GM23338 (cell line): ENCODE measurements at regions not wholly inside any gene's neighbourhood (a gene's known extent, or its start where the extent isn't known, plus 50 kb on each side); places are given as distances from the start of the nearest gene placed in this dataset.

Source experiments
- ATAC-seq: fragments of 200-7000 bp; cut with Tn5 transposase; 3 replicates; pipeline ENCODE4 v1.9.1; 2020
- DNase-seq: peaks from one replicate; pipeline ENCODE4 v3.0.0-alpha.2; 2015; ENCODE audit warnings: low spot score
- H2AFZ ChIP-seq: fragments of 200-600 bp; sonication (generic); 2 replicates; pipeline ENCODE4 v1.8.0; 2016; ENCODE audit warnings: antibody characterized with exemption, mild to moderate bottlenecking, moderate library complexity
- H3F3A ChIP-seq: fragments of 200-600 bp; sonication (generic); replicated peaks from 2 replicates; pipeline ENCODE4 v1.8.0; 2017; ENCODE audit warnings: antibody characterized with exemption, mixed run types, low read depth
- H3K27ac ChIP-seq: fragments of 200-600 bp; sonication (generic); 2 replicates; pipeline ENCODE4 v1.6.1; 2016; ENCODE audit warnings: low read depth
- H3K27me3 ChIP-seq: fragments of 200-600 bp; sonication (generic); 2 replicates; pipeline ENCODE4 v1.8.0; 2016; ENCODE audit warnings: mild to moderate bottlenecking, mixed run types, moderate library complexity; ENCODE audit not compliant: insufficient read depth
- H3K36me3 ChIP-seq: fragments of 200-600 bp; sonication (generic); 2 replicates; pipeline ENCODE4 v1.8.0; 2016; ENCODE audit warnings: mild to moderate bottlenecking; ENCODE audit not compliant: insufficient read depth
- H3K4me1 ChIP-seq: fragments of 200-600 bp; sonication (generic); 2 replicates; pipeline ENCODE4 v1.8.0; 2016; ENCODE audit warnings: mild to moderate bottlenecking, moderate library complexity; ENCODE audit not compliant: insufficient read depth
- H3K4me2 ChIP-seq: fragments of 200-600 bp; sonication (generic); 2 replicates; pipeline ENCODE4 v1.7.1; 2017; ENCODE audit warnings: mixed run types
- H3K4me3 ChIP-seq: fragments of 200-600 bp; sonication (generic); 2 replicates; pipeline ENCODE4 v1.6.1; 2016; ENCODE audit warnings: mixed run types
- H3K79me2 ChIP-seq: fragments of 200-600 bp; sonication (generic); replicated peaks from 2 replicates; pipeline ENCODE4 v1.8.0; 2017; ENCODE audit warnings: mild to moderate bottlenecking; ENCODE audit not compliant: insufficient read depth
- H3K9me2 ChIP-seq: fragments of 200-600 bp; sonication (generic); 2 replicates; pipeline ENCODE4 v1.8.0; 2017; ENCODE audit not compliant: insufficient read depth
- H4K20me1 ChIP-seq: fragments of 200-600 bp; sonication (generic); replicated peaks from 2 replicates; pipeline ENCODE4 v1.8.0; 2017; ENCODE audit warnings: mild to moderate bottlenecking; ENCODE audit not compliant: insufficient read depth
- H3K27ac Mint-ChIP-seq: 2 replicates; pipeline ENCODE4 v1.8.0; 2020; ENCODE audit warnings: inconsistent platforms, mild to moderate bottlenecking, moderate library complexity, mixed read lengths
- H3K27me3 Mint-ChIP-seq: 3 replicates; pipeline ENCODE4 v1.8.0; 2022; ENCODE audit warnings: low read depth, mild to moderate bottlenecking, moderate library complexity, mixed read lengths, inconsistent platforms; ENCODE audit not compliant: insufficient read depth, poor library complexity
- H3K36me3 Mint-ChIP-seq: 3 replicates; pipeline ENCODE4 v1.8.0; 2021; ENCODE audit warnings: low read depth, mild to moderate bottlenecking, inconsistent platforms, moderate library complexity, mixed read lengths
- H3K4me1 Mint-ChIP-seq: 3 replicates; pipeline ENCODE4 v1.8.0; 2020; ENCODE audit warnings: mild to moderate bottlenecking, inconsistent platforms, mixed read lengths
- H3K4me3 Mint-ChIP-seq: 3 replicates; pipeline ENCODE4 v1.8.0; 2021; ENCODE audit warnings: moderate library complexity, mild to moderate bottlenecking, inconsistent platforms, mixed read lengths
- H3K9me3 Mint-ChIP-seq: 3 replicates; pipeline ENCODE4 v1.8.0; 2020; ENCODE audit warnings: moderate library complexity, mild to moderate bottlenecking, inconsistent platforms, mixed read lengths
- CREB1 ChIP-seq: fragments of 250-450 bp; sonication (Bioruptor Pico); IDR thresholded peaks from 2 replicates; pipeline ENCODE4 v1.5.0; 2020; ENCODE audit warnings: low read depth, mild to moderate bottlenecking, moderate library complexity
- EZH2 ChIP-seq: fragments of 200-600 bp; sonication (generic); IDR thresholded peaks from one replicate; pipeline ENCODE4 v1.8.0; 2017; ENCODE audit warnings: antibody characterized with exemption, mild to moderate bottlenecking, low read depth; ENCODE audit not compliant: unreplicated experiment
- EZH2phosphoT487 ChIP-seq: fragments of 200-600 bp; sonication (generic); IDR thresholded peaks from one replicate; pipeline ENCODE4 v1.8.1; 2018; ENCODE audit warnings: antibody characterized with exemption; ENCODE audit not compliant: unreplicated experiment
- JUNB ChIP-seq: IDR thresholded peaks from one replicate; pipeline ENCODE4 v1.6.1; 2016; ENCODE audit warnings: antibody characterized with exemption; ENCODE audit not compliant: unreplicated experiment
- POLR2AphosphoS5 ChIP-seq: IDR thresholded peaks from 2 replicates; pipeline ENCODE4 v1.6.1; 2016; ENCODE audit warnings: antibody characterized with exemption, low read depth
- ZNF114 ChIP-seq: fragments of 250-450 bp; sonication (Bioruptor Pico); IDR thresholded peaks from 2 replicates; pipeline ENCODE4 v1.5.0; 2020; ENCODE audit warnings: mild to moderate bottlenecking, moderate library complexity
- ZNF331 ChIP-seq: fragments of 250-450 bp; sonication (Bioruptor Pico); IDR thresholded peaks from 2 replicates; pipeline ENCODE4 v1.5.0; 2020; ENCODE audit warnings: low read depth, mild to moderate bottlenecking, moderate library complexity
- TF ChIP-seq, protein P1 (sequence below): IDR thresholded peaks from one replicate; pipeline ENCODE4 v1.6.1; 2018; ENCODE audit warnings: antibody characterized with exemption; ENCODE audit not compliant: unreplicated experiment
- TF ChIP-seq, protein P2 (sequence below): IDR thresholded peaks from 2 replicates; pipeline ENCODE4 v1.6.1; 2016; ENCODE audit warnings: antibody characterized with exemption

DNA sequence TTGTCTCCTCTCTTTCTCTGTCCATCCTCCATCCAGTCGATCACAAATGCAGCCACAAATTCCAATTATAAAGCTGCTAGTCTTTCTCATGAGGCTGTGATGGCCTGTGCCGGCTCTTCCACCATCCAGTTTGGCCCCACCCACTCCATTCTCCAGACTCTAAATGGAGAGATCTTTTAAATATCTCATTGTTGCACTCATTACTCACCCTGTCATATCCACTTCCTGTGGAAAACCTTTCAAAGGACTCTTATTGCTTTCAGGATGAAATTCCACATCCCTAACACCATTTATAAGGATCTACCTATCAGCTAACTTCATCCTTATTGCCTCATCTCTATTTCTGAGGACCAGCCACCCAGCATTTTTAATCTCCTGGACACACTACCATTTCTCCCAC, 70.6 kb downstream of the NRN1 start (continued):
- TF ChIP-seq, protein P1, sequence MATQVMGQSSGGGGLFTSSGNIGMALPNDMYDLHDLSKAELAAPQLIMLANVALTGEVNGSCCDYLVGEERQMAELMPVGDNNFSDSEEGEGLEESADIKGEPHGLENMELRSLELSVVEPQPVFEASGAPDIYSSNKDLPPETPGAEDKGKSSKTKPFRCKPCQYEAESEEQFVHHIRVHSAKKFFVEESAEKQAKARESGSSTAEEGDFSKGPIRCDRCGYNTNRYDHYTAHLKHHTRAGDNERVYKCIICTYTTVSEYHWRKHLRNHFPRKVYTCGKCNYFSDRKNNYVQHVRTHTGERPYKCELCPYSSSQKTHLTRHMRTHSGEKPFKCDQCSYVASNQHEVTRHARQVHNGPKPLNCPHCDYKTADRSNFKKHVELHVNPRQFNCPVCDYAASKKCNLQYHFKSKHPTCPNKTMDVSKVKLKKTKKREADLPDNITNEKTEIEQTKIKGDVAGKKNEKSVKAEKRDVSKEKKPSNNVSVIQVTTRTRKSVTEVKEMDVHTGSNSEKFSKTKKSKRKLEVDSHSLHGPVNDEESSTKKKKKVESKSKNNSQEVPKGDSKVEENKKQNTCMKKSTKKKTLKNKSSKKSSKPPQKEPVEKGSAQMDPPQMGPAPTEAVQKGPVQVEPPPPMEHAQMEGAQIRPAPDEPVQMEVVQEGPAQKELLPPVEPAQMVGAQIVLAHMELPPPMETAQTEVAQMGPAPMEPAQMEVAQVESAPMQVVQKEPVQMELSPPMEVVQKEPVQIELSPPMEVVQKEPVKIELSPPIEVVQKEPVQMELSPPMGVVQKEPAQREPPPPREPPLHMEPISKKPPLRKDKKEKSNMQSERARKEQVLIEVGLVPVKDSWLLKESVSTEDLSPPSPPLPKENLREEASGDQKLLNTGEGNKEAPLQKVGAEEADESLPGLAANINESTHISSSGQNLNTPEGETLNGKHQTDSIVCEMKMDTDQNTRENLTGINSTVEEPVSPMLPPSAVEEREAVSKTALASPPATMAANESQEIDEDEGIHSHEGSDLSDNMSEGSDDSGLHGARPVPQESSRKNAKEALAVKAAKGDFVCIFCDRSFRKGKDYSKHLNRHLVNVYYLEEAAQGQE, result no peak
- no peak for TF ChIP-seq CREB1 (CRISPR knock-in tag)

DNA sequence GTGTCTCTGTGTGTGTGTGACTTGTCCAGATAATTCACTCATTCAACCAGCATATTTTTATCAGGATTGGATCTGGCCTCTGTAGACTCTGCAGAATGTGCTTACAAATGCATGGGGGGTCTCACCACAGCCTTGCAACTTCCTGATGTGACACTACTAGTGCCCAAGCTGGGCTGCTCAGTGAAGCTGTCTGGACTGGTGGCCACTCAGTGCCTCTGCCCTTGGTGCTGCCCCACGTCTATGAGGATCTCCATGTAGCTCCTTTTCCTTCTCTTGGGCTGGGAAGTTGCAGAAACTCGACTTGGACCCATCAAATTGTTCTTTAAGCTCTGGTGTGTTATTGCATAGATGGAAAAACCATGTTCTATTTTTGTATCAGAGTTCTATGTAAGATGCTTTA, 75.8 kb downstream of the NRN1 start:
- Histone ChIP-seq H4K20me1 (no peaks in the 10 kb centered on the region), H3K27ac (no peak overlapping the region), H3K79me2 (no peaks in the 10 kb centered on the region), H3K4me1 (peaks cover 4% of the 10 kb centered on the region; the same call in 1 of the 2 replicates), H3K36me3 (no peaks in the 10 kb centered on the region), H3K9me2 (0 out of 2 replicates have a peak, but pooled peaks cover 3% of the 10 kb centered on the region), H3K27me3 (no peaks in the 10 kb centered on the region), H3K4me3 (no peak overlapping the region), H3F3A (no peaks in the 10 kb centered on the region), H2AFZ (no peak overlapping the region), H3K4me2 (no peak overlapping the region)
- Mint-ChIP-seq H3K36me3 (no peaks in the 10 kb centered on the region; the same call in 1 of the 3 replicates), H3K9me3 (peaks cover 6% of the 10 kb centered on the region; the same call in 2 of the 3 replicates), H3K4me1 (peaks cover 2% of the 10 kb centered on the region; the same call in 2 of the 3 replicates), H3K27ac (no peak overlapping the region), H3K4me3 (no peak overlapping the region), H3K27me3 (peaks cover 2% of the 10 kb centered on the region)
- TF ChIP-seq, protein P1, result peak; percentile 40
- no peak for TF ChIP-seq ZNF331 (CRISPR knock-in tag)
- DNase-seq (no peak), ATAC-seq (no peak)

DNA sequence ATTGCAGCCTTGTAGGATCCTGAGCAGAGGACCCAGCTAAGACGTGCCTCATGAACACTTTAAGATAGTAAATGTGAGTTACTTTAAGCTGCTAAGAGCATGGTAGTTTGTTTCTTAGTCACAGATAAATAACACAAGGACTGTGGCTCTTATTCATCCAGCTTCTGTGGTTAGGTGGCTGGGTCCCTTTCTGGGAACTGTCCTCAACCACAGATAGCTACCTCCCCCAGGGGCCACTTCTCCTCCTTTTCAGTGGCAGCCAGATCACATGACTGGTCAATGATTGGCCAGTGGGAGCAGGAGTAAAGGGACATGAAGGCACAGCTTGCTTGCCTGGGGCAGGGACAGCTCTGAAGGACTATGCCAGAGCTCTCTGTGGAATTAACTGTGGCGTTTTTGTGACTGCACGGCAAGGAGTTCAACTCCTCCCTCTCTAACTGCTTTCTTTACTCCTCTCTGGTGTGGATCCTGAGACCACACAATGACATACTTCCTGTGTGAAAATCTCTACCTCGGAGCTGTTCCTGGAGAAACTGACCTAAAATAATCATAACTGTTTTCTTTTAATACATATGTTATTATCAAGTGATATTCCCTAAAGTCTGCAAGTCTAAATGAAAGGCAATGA, 76.5 kb downstream of the NRN1 start:
- 0 out of 2 replicates have a peak, but pooled peaks cover 3% of the 10 kb centered on the region for H3K9me2 ChIP-seq
- Mint-ChIP-seq H3K27me3 (peaks cover 2% of the 10 kb centered on the region), H3K9me3 (peaks cover 8% of the 10 kb centered on the region; the same call in 2 of the 3 replicates), H3K4me3 (no peak overlapping the region), H3K36me3 (no peaks in the 10 kb centered on the region; the same call in 1 of the 3 replicates), H3K4me1 (peaks cover 2% of the 10 kb centered on the region; the same call in 2 of the 3 replicates), H3K27ac (no peak overlapping the region)
- no peaks in the 10 kb centered on the region for H3K36me3 ChIP-seq
- H3K27ac ChIP-seq, result no peak overlapping the region
- no peaks in the 10 kb centered on the region for H4K20me1 ChIP-seq
- no peak overlapping the region for H3K4me3 ChIP-seq
- DNase-seq (no peak), ATAC-seq (no peak)
- no peak overlapping the region for H3K4me2 ChIP-seq
- peaks cover 4% of the 10 kb centered on the region; the same call in 1 of the 2 replicates for H3K4me1 ChIP-seq
- H3K27me3 ChIP-seq, result no peaks in the 10 kb centered on the region
- H3K79me2 ChIP-seq, result no peaks in the 10 kb centered on the region
- no peaks in the 10 kb centered on the region for H3F3A ChIP-seq
- no peak overlapping the region for H2AFZ ChIP-seq
- TF ChIP-seq ZNF114 (no peak), JUNB (no peak), EZH2 (no peak), POLR2AphosphoS5 (no peak), EZH2phosphoT487 (no peak)
- TF ChIP-seq, protein P2, sequence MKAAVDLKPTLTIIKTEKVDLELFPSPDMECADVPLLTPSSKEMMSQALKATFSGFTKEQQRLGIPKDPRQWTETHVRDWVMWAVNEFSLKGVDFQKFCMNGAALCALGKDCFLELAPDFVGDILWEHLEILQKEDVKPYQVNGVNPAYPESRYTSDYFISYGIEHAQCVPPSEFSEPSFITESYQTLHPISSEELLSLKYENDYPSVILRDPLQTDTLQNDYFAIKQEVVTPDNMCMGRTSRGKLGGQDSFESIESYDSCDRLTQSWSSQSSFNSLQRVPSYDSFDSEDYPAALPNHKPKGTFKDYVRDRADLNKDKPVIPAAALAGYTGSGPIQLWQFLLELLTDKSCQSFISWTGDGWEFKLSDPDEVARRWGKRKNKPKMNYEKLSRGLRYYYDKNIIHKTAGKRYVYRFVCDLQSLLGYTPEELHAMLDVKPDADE, result no peak
